SK-N-SH (cell line): ENCODE measurements at regions not wholly inside any gene's neighbourhood (a gene's known extent, or its start where the extent isn't known, plus 50 kb on each side); places are given as distances from the start of the nearest gene placed in this dataset.

Experiments
- CTCF ChIA-PET: fragments of 300-600, 350-600 bp; formaldehyde crosslinking; extraction: SDS; loops from one replicate; lab custom pipeline; 2021; lab: Yijun Ruan, JAX
- POLR2A ChIA-PET: fragments of 350-600 bp; sonication (Branson Sonifier 250); formaldehyde crosslinking; extraction: SDS; loops from one replicate; lab custom pipeline; 2020; ENCODE audit warnings: antibody characterized with exemption, inconsistent platforms; lab: Yijun Ruan, JAX
- DNase-seq: peaks from one replicate; pipeline ENCODE4 v3.0.0; 2012
- H2AFZ ChIP-seq: fragments of 200-600 bp; sonication (generic); 2 replicates; pipeline ENCODE4 v1.8.1; 2016; ENCODE audit warnings: antibody characterized with exemption, mild to moderate bottlenecking, low read depth
- H3F3A ChIP-seq: fragments of 200-600 bp; sonication (generic); replicated peaks from 2 replicates; pipeline ENCODE3; 2016; ENCODE audit warnings: antibody characterized with exemption, mild to moderate bottlenecking; ENCODE audit not compliant: insufficient read depth
- H3K27ac ChIP-seq, 2 experiments: fragments of 200-500 bp in 1 of 2; fragments of 200-600 bp in 1 of 2; sonication (Bioruptor generic) in 1 of 2; sonication (generic), shearing (Covaris generic) in 1 of 2; 2 replicates each; pipeline versions ENCODE4 v1.5.1 to v1.6.1; 2014 to 2016; ENCODE audit warnings: low read depth in 2 of 2, inconsistent platforms in 1 of 2, low read length in 1 of 2, mild to moderate bottlenecking in 1 of 2, mixed read lengths in 1 of 2
- H3K27me3 ChIP-seq: fragments of 200-600 bp; sonication (generic), shearing (Covaris generic); 2 replicates; pipeline ENCODE4 v1.6.1; 2016; ENCODE audit warnings: mixed run types; ENCODE audit not compliant: insufficient read depth
- H3K36me3 ChIP-seq, 2 experiments: fragments of 200-500 bp in 1 of 2; fragments of 200-600 bp in 1 of 2; sonication (Bioruptor generic) in 1 of 2; sonication (generic) in 1 of 2; replicated peaks in 1 of 2; 2 replicates each; pipeline versions ENCODE3 to v1.5.1; 2014 to 2016; ENCODE audit warnings: low read length in 1 of 2, mild to moderate bottlenecking in 1 of 2; ENCODE audit not compliant: insufficient read depth in 2 of 2, control insufficient read depth in 1 of 2
- H3K4me1 ChIP-seq, 2 experiments: fragments of 200-500 bp in 1 of 2; fragments of 200-600 bp in 1 of 2; sonication (Bioruptor generic) in 1 of 2; sonication (generic), shearing (Covaris generic) in 1 of 2; 2 replicates each; pipeline versions ENCODE4 v1.5.1 to v1.6.1; 2014 to 2016; ENCODE audit warnings: low read depth in 1 of 2, low read length in 1 of 2, mixed run types in 1 of 2; ENCODE audit not compliant: insufficient read depth in 2 of 2, control insufficient read depth in 1 of 2
- H3K4me2 ChIP-seq: fragments of 200-600 bp; sonication (generic), shearing (Covaris generic); 2 replicates; pipeline ENCODE4 v1.6.1; 2017; ENCODE audit warnings: mixed run types
- H3K4me3 ChIP-seq, 2 experiments: fragments of 200-500 bp in 1 of 2; fragments of 200-600 bp in 1 of 2; sonication (Bioruptor generic) in 1 of 2; sonication (generic), shearing (Covaris generic) in 1 of 2; 2 replicates each; pipeline versions ENCODE4 v1.5.1 to v1.8.1; 2014 to 2016; ENCODE audit warnings: low read depth in 2 of 2, inconsistent platforms in 1 of 2, low read length in 1 of 2, mild to moderate bottlenecking in 1 of 2, mixed read lengths in 1 of 2, moderate library complexity in 1 of 2
- H3K79me2 ChIP-seq: fragments of 200-600 bp; sonication (generic); 2 replicates; pipeline ENCODE4 v1.8.1; 2017; ENCODE audit warnings: mild to moderate bottlenecking; ENCODE audit not compliant: insufficient read depth
- H3K9ac ChIP-seq: fragments of 200-600 bp; sonication (generic); 2 replicates; pipeline ENCODE4 v1.6.1; 2017; ENCODE audit warnings: mixed run types
- H3K9me2 ChIP-seq: fragments of 200-600 bp; sonication (generic); 2 replicates; pipeline ENCODE4 v1.6.1; 2017; ENCODE audit warnings: mixed run types
- H3K9me3 ChIP-seq: fragments of 200-600 bp; sonication (generic); 2 replicates; pipeline ENCODE4 v1.6.1; 2017; ENCODE audit warnings: mixed run types, mild to moderate bottlenecking, moderate library complexity
- H4K20me1 ChIP-seq: fragments of 200-600 bp; sonication (generic); 2 replicates; pipeline ENCODE4 v1.6.1; 2017; ENCODE audit warnings: mild to moderate bottlenecking, mixed run types; ENCODE audit not compliant: insufficient read depth
- EP300 ChIP-seq, 2 experiments: IDR thresholded peaks; 2 replicates each; pipeline versions ENCODE4 v1.4.0 to v1.6.1; 2012; ENCODE audit warnings: borderline replicate concordance in 1 of 2, low read depth in 1 of 2, low read length in 1 of 2
- EZH2phosphoT487 ChIP-seq: fragments of 200-600 bp; sonication (generic); IDR thresholded peaks from 2 replicates; pipeline ENCODE4 v1.6.1; 2017; ENCODE audit warnings: low read depth, mixed run types, mild to moderate bottlenecking, antibody characterized with exemption, moderate library complexity, borderline replicate concordance
- FOSL2 ChIP-seq: IDR thresholded peaks from 2 replicates; pipeline ENCODE4 v1.4.0; 2012; ENCODE audit warnings: low read depth, mild to moderate bottlenecking, moderate library complexity, borderline replicate concordance
- GABPA ChIP-seq: IDR thresholded peaks from 2 replicates; pipeline ENCODE4 v1.4.0; 2012; ENCODE audit warnings: low read depth, mild to moderate bottlenecking
- NFIC ChIP-seq: IDR thresholded peaks from 2 replicates; pipeline ENCODE4 v1.4.0; 2012; ENCODE audit warnings: borderline replicate concordance
- RXRA ChIP-seq: IDR thresholded peaks from 2 replicates; pipeline ENCODE4 v1.4.0; 2012; ENCODE audit warnings: low read depth, mild to moderate bottlenecking, borderline replicate concordance
- SIN3A ChIP-seq: IDR thresholded peaks from 2 replicates; pipeline ENCODE4 v1.6.1; 2012; ENCODE audit warnings: low read depth, mild to moderate bottlenecking, low read length, moderate library complexity, borderline replicate concordance
- SMC3 ChIP-seq: IDR thresholded peaks from 2 replicates; pipeline ENCODE4 v1.6.1; 2012; ENCODE audit warnings: low read depth, low read length, improper control_type of control experiment
- TEAD4 ChIP-seq: IDR thresholded peaks from 2 replicates; pipeline ENCODE4 v1.4.0; 2012; ENCODE audit warnings: mild to moderate bottlenecking, borderline replicate concordance; ENCODE audit not compliant: insufficient read depth
- USF2 ChIP-seq: fragments of 150-350 bp; IDR thresholded peaks from 2 replicates; pipeline ENCODE4 v1.6.1; 2017; ENCODE audit warnings: antibody characterized with exemption, low read length, low read depth, borderline replicate concordance
- WGBS: methylation state at CpG from one replicate; pipeline ENCODE4 v1.1.6; 2017; ENCODE audit warnings: low lambda C conversion rate; 5-methylcytosine and 5-hydroxymethylcytosine counted together
- TF ChIP-seq, protein P1 (sequence below): IDR thresholded peaks from 2 replicates; pipeline ENCODE4 v1.4.0; 2012; ENCODE audit warnings: low read depth
- TF ChIP-seq, protein P2 (sequence below): fragments of 150-350 bp; IDR thresholded peaks from 2 replicates; pipeline ENCODE4 v1.6.1; 2016; ENCODE audit warnings: mild to moderate bottlenecking, low read depth, low read length
- TF ChIP-seq, protein P3 (sequence below): IDR thresholded peaks from 2 replicates; pipeline ENCODE4; 2012
- TF ChIP-seq, protein P4 (sequence below): fragments of 200-600 bp; sonication (generic); IDR thresholded peaks from 2 replicates; pipeline ENCODE4 v1.6.1; 2017; ENCODE audit warnings: antibody characterized with exemption, mild to moderate bottlenecking, moderate library complexity

DNA sequence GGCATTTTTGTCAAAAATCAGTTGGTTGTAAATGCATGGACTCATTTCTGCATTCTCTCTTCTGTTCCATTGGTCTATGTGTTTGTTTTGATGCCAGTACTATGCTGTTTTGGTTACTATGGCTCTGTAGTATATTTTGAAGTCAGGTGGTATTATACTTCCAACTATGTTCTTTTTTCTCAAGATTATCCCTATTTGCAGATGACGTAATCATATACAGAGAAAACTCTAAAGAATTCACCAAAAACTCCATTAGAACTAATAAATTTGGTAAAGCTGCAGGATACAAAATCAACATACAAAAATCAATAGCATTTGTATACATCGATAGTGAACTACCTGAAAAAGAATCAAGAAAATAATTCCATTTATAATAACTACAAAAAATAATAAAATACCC is 253.1 kb upstream of the NEGR1 start:
- WGBS = 34% methylated on average over 2 of the region's 2 CpGs
- no peak overlapping the region for H2AFZ ChIP-seq
- TF ChIP-seq GABPA (no peak), SIN3A (no peak), EP300 (IDR thresholded peaks at IDR 0.05; ENCODE audit: borderline replicate concordance in 1 of 2, low read depth in 1 of 2, low read length in 1 of 2) (no peak), TEAD4 (no peak), SMC3 (no peak), RXRA (no peak), FOSL2 (no peak), NFIC (no peak), EZH2phosphoT487 (no peak), USF2 (no peak)
- TF ChIP-seq, protein P1, sequence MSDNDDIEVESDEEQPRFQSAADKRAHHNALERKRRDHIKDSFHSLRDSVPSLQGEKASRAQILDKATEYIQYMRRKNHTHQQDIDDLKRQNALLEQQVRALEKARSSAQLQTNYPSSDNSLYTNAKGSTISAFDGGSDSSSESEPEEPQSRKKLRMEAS = no peak
- TF ChIP-seq, protein P2, sequence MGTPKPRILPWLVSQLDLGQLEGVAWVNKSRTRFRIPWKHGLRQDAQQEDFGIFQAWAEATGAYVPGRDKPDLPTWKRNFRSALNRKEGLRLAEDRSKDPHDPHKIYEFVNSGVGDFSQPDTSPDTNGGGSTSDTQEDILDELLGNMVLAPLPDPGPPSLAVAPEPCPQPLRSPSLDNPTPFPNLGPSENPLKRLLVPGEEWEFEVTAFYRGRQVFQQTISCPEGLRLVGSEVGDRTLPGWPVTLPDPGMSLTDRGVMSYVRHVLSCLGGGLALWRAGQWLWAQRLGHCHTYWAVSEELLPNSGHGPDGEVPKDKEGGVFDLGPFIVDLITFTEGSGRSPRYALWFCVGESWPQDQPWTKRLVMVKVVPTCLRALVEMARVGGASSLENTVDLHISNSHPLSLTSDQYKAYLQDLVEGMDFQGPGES = no peak
- TF ChIP-seq, protein P3, sequence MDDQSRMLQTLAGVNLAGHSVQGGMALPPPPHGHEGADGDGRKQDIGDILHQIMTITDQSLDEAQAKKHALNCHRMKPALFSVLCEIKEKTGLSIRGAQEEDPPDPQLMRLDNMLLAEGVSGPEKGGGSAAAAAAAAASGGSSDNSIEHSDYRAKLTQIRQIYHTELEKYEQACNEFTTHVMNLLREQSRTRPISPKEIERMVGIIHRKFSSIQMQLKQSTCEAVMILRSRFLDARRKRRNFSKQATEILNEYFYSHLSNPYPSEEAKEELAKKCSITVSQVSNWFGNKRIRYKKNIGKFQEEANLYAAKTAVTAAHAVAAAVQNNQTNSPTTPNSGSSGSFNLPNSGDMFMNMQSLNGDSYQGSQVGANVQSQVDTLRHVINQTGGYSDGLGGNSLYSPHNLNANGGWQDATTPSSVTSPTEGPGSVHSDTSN = no peak
- TF ChIP-seq, protein P4, sequence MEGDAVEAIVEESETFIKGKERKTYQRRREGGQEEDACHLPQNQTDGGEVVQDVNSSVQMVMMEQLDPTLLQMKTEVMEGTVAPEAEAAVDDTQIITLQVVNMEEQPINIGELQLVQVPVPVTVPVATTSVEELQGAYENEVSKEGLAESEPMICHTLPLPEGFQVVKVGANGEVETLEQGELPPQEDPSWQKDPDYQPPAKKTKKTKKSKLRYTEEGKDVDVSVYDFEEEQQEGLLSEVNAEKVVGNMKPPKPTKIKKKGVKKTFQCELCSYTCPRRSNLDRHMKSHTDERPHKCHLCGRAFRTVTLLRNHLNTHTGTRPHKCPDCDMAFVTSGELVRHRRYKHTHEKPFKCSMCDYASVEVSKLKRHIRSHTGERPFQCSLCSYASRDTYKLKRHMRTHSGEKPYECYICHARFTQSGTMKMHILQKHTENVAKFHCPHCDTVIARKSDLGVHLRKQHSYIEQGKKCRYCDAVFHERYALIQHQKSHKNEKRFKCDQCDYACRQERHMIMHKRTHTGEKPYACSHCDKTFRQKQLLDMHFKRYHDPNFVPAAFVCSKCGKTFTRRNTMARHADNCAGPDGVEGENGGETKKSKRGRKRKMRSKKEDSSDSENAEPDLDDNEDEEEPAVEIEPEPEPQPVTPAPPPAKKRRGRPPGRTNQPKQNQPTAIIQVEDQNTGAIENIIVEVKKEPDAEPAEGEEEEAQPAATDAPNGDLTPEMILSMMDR = no peak
- no peaks in the 10 kb centered on the region for H3K79me2 ChIP-seq
- H3K4me1 ChIP-seq = no peaks in the 10 kb centered on the region
- DNase-seq = no peak
- no peak overlapping the region for H3K27ac ChIP-seq
- H3K9ac ChIP-seq = no peak overlapping the region
- no peaks in the 10 kb centered on the region for H3F3A ChIP-seq
- ChIA-PET POLR2A (no interaction called here), CTCF (no interaction called here)
- no peaks in the 10 kb centered on the region for H3K9me2 ChIP-seq
- no peak overlapping the region for H3K4me2 ChIP-seq
- H3K36me3 ChIP-seq = no peaks in the 10 kb centered on the region
- no peaks in the 10 kb centered on the region for H4K20me1 ChIP-seq
- no peaks in the 10 kb centered on the region for H3K9me3 ChIP-seq
- H3K27me3 ChIP-seq = no peaks in the 10 kb centered on the region
- H3K4me3 ChIP-seq = no peak overlapping the region
